Ascending aorta (tissue), 2 donors: ENCODE measurements at regions not wholly inside any gene's neighbourhood (a gene's known extent, or its start where the extent isn't known, plus 50 kb on each side); places are given as distances from the start of the nearest gene placed in this dataset.

Experiments
- DNase-seq, 2 donors: peaks; one replicate each; pipeline ENCODE4 v3.0.0-alpha.2; 2019; ENCODE audit warnings: low spot score in 2 of 2
- H3K27ac ChIP-seq, 2 donors: fragments of 200-600 bp; sonication (generic); one replicate each; pipeline ENCODE4 v1.5.1; 2016 to 2017; ENCODE audit warnings: mild to moderate bottlenecking in 1 of 2
- H3K27me3 ChIP-seq: fragments of 200-600 bp; sonication (generic); one replicate; pipeline ENCODE4 v1.5.1; 2017
- H3K36me3 ChIP-seq, 2 donors: fragments of 200-600 bp; sonication (generic); one replicate each; pipeline ENCODE4 v1.5.1; 2016
- H3K4me1 ChIP-seq, 2 donors: fragments of 200-600 bp; sonication (generic); one replicate each; pipeline ENCODE4 v1.5.1; 2016 to 2017; ENCODE audit warnings: mild to moderate bottlenecking in 1 of 2
- H3K4me3 ChIP-seq, 2 donors: fragments of 200-600 bp; sonication (generic); one replicate each; pipeline ENCODE4 v1.5.1; 2016 to 2017; ENCODE audit warnings: mild to moderate bottlenecking in 1 of 2
- H3K9me3 ChIP-seq, 2 donors: fragments of 200-600 bp; sonication (generic); one replicate each; pipeline ENCODE4 v1.5.1; 2016
- CTCF ChIP-seq, 3 experiments: fragments of 200-600 bp in 2 of 3; fragments of 450-650 bp in 1 of 3; sonication (generic) in 2 of 3; IDR thresholded peaks; one replicate each; pipeline ENCODE4 v1.5.1; 2016 to 2019; ENCODE audit warnings: antibody characterized with exemption in 3 of 3, mild to moderate bottlenecking in 1 of 3, moderate library complexity in 1 of 3
- intact Hi-C: fragments of 100-400 bp; cut with DNase I; formaldehyde crosslinking; loops from one replicate; pipeline ENCODE4 v1.15.1; 2023

GRCh38 chr21:24011087-24011486 is 1596.2 kb downstream of the MRPL39 start:
- Histone ChIP-seq H3K4me1 (no peaks in the 10 kb centered on the region), H3K9me3 (peaks cover 0 to 2% of the 10 kb centered on the region in 2 donors), H3K27ac (no peak overlapping the region), H3K36me3 (no peaks in the 10 kb centered on the region), H3K4me3 (no peak overlapping the region), H3K27me3 (no peaks in the 10 kb centered on the region)
- intact Hi-C loops: no loop called here
- DNase-seq: no peak
- no peak for TF ChIP-seq CTCF (IDR thresholded peaks at IDR 0.05)

GRCh38 chr21:24007592-24007991 is 1599.7 kb downstream of the MRPL39 start:
- Histone ChIP-seq H3K27ac (no peak overlapping the region), H3K4me3 (no peak overlapping the region), H3K36me3 (no peaks in the 10 kb centered on the region), H3K4me1 (no peaks in the 10 kb centered on the region), H3K27me3 (no peaks in the 10 kb centered on the region), H3K9me3 (no peaks in the 10 kb centered on the region)
- intact Hi-C loops: no loop called here
- DNase-seq: no peak
- no peak for TF ChIP-seq CTCF (IDR thresholded peaks at IDR 0.05)

- H3K4me1 ChIP-seq: no peaks in the 10 kb centered on the region
- TF ChIP-seq CTCF (IDR thresholded peaks at IDR 0.05): no peak
- H3K36me3 ChIP-seq: no peaks in the 10 kb centered on the region
- H3K4me3 ChIP-seq: no peak overlapping the region
- intact Hi-C loops: no loop called here
- no peaks in the 10 kb centered on the region for H3K9me3 ChIP-seq
- H3K27ac ChIP-seq: no peak overlapping the region
- no peak for DNase-seq
- H3K27me3 ChIP-seq: no peaks in the 10 kb centered on the region
Observed at GRCh38 chr21:23986987-23987386, 1620.3 kb downstream of the MRPL39 start.

GRCh38 chr21:23986214-23986613 is 1621.1 kb downstream of the MRPL39 start:
- intact Hi-C loops: no loop called here
- H3K4me1 ChIP-seq: no peaks in the 10 kb centered on the region
- no peaks in the 10 kb centered on the region for H3K27me3 ChIP-seq
- no peak overlapping the region for H3K4me3 ChIP-seq
- no peak for TF ChIP-seq CTCF (IDR thresholded peaks at IDR 0.05)
- no peaks in the 10 kb centered on the region for H3K36me3 ChIP-seq
- DNase-seq: no peak
- H3K9me3 ChIP-seq: no peaks in the 10 kb centered on the region
- no peak overlapping the region for H3K27ac ChIP-seq

GRCh38 chr21:23982546-23982945 is 1624.7 kb downstream of the MRPL39 start:
- no peak overlapping the region for H3K27ac ChIP-seq
- H3K9me3 ChIP-seq: no peaks in the 10 kb centered on the region
- DNase-seq: no peak
- intact Hi-C loops: no loop called here
- H3K4me3 ChIP-seq: no peak overlapping the region
- H3K4me1 ChIP-seq: no peaks in the 10 kb centered on the region
- no peaks in the 10 kb centered on the region for H3K36me3 ChIP-seq
- TF ChIP-seq CTCF (IDR thresholded peaks at IDR 0.05): no peak
- no peaks in the 10 kb centered on the region for H3K27me3 ChIP-seq

GRCh38 chr21:23977971-23978370 is 1629.3 kb downstream of the MRPL39 start:
- DNase-seq: no peak
- intact Hi-C loops: no loop called here
- H3K36me3 ChIP-seq: no peaks in the 10 kb centered on the region
- H3K4me1 ChIP-seq: no peaks in the 10 kb centered on the region
- no peak overlapping the region for H3K27ac ChIP-seq
- H3K27me3 ChIP-seq: no peaks in the 10 kb centered on the region
- no peak for TF ChIP-seq CTCF (IDR thresholded peaks at IDR 0.05)
- H3K4me3 ChIP-seq: no peak overlapping the region
- no peaks in the 10 kb centered on the region for H3K9me3 ChIP-seq
